ENCODE measurements at regions not wholly inside any gene's neighbourhood (a gene's known extent, or its start where the extent isn't known, plus 50 kb on each side); places are given as distances from the start of the nearest gene placed in this dataset.
A peak's percentile ranks its signal among the peaks of the same experiment; 100 is the strongest.

GRCh38 chr3:102016417-102016816, 167.1 kb downstream of the NFKBIZ start:
- intact Hi-C loops (cut with DNase I) = no loop called here
- TF ChIP-seq CTCF (IDR thresholded peaks at IDR 0.05) = no peak
- H3K9me3 ChIP-seq = no peaks in the 10 kb centered on the region
- peaks cover 4% of the 10 kb centered on the region for H3K4me1 ChIP-seq
- H3K27ac ChIP-seq = no peak overlapping the region
- no peak overlapping the region for H3K4me3 ChIP-seq
- no peaks in the 10 kb centered on the region for H3K36me3 ChIP-seq
- DNase-seq (no peak), ATAC-seq (no peak)
- no peaks in the 10 kb centered on the region for H3K27me3 ChIP-seq (ENCODE audit: low read depth)

GRCh38 chr3:102017784-102018183, 168.5 kb downstream of the NFKBIZ start:
- Histone ChIP-seq H3K4me1 (peaks cover 4% of the 10 kb centered on the region), H3K9me3 (no peaks in the 10 kb centered on the region), H3K27me3 (ENCODE audit: low read depth) (no peaks in the 10 kb centered on the region), H3K36me3 (no peaks in the 10 kb centered on the region), H3K27ac (no peak overlapping the region), H3K4me3 (no peak overlapping the region)
- DNase-seq (no peak), ATAC-seq (no peak)
- TF ChIP-seq CTCF (IDR thresholded peaks at IDR 0.05) = no peak
- intact Hi-C loops (cut with DNase I) = no loop called here

DNA sequence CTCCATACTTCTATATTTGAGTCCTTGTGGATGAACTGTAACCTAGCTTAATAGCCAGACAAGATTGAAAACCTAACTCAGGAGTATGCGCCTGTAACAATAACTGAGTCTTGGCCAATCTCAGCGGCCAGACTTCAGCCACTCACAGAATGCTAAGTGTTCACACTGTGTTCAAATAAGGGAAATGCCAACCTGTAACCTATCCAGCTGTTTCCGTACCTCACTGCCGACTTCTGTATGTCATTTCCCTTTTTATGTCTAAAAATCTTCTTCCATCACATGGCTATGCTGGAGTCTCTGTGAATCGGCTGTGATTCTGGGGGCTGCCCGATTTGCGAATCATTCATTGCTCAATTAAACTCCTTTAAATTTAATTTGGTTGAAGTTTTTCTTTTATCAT, 169.2 kb downstream of the NFKBIZ start:
- intact Hi-C loops (cut with DNase I) = no loop called here
- Histone ChIP-seq H3K9me3 (no peaks in the 10 kb centered on the region), H3K4me1 (peaks cover 4% of the 10 kb centered on the region), H3K27ac (no peak overlapping the region), H3K36me3 (no peaks in the 10 kb centered on the region), H3K4me3 (no peak overlapping the region), H3K27me3 (ENCODE audit: low read depth) (no peaks in the 10 kb centered on the region)
- ATAC-seq = peak in 1 of 2 donors; percentile 29
- DNase-seq = no peak
- no peak for TF ChIP-seq CTCF (IDR thresholded peaks at IDR 0.05)

- TF ChIP-seq CTCF (IDR thresholded peaks at IDR 0.05) = no peak
- Histone ChIP-seq H3K4me3 (no peak overlapping the region), H3K36me3 (no peaks in the 10 kb centered on the region), H3K4me1 (peaks cover 4% of the 10 kb centered on the region), H3K27ac (no peak overlapping the region), H3K9me3 (no peaks in the 10 kb centered on the region), H3K27me3 (ENCODE audit: low read depth) (no peaks in the 10 kb centered on the region)
- no peak for ATAC-seq
- no peak for DNase-seq
- intact Hi-C loops (cut with DNase I) = no loop called here
These were observed 171.4 kb downstream of the NFKBIZ start for GRCh38 chr3:102020735-102021134.

GRCh38 chr3:102024270-102024904, 175.1 kb downstream of the NFKBIZ start:
- TF ChIP-seq CTCF (IDR thresholded peaks at IDR 0.05) = no peak
- intact Hi-C loops (cut with DNase I) = no loop called here
- Histone ChIP-seq H3K9me3 (no peaks in the 10 kb centered on the region), H3K27me3 (ENCODE audit: low read depth) (no peaks in the 10 kb centered on the region), H3K27ac (no peak overlapping the region), H3K36me3 (no peaks in the 10 kb centered on the region), H3K4me1 (peaks cover 4% of the 10 kb centered on the region), H3K4me3 (no peak overlapping the region)
- DNase-seq = no peak
- ATAC-seq = no peak
